B cell (primary cell): ENCODE measurements at regions not wholly inside any gene's neighbourhood (a gene's known extent, or its start where the extent isn't known, plus 50 kb on each side); places are given as distances from the start of the nearest gene placed in this dataset.

ENCODE experiments used
- ATAC-seq: fragments of 200-7000 bp; cut with Tn5 transposase; one replicate; pipeline ENCODE4 v1.10.0; 2021; ENCODE audit warnings: low read depth, mild to moderate bottlenecking, moderate number of reproducible peaks, moderate library complexity
- CTCF ChIA-PET: fragments of 350-600 bp; sonication (Branson Sonifier 250); formaldehyde crosslinking; loops from one replicate; lab custom pipeline; 2021; ENCODE audit warnings: antibody characterized with exemption, inconsistent platforms; lab: Charles Lee
- POLR2A ChIA-PET: fragments of 350-600 bp; sonication (Branson Sonifier 250); formaldehyde crosslinking; loops from one replicate; lab custom pipeline; 2021; ENCODE audit warnings: antibody characterized with exemption; lab: Charles Lee
- DNase-seq: peaks from one replicate; pipeline ENCODE4 v3.0.0; 2013
- H2AFZ ChIP-seq: 2 replicates; pipeline ENCODE4 v1.6.1; 2012; ENCODE audit warnings: mild to moderate bottlenecking, low read depth, low read length; ENCODE audit not compliant: insufficient read depth, poor library complexity, severe bottlenecking
- H3K27ac ChIP-seq, 2 donors: 1 replicate in 1 of 2; 2 replicates in 1 of 2; pipeline ENCODE4 v1.5.1; 2012 to 2013; ENCODE audit warnings: low read length in 2 of 2, mild to moderate bottlenecking in 2 of 2, moderate library complexity in 1 of 2
- H3K27me3 ChIP-seq, 4 experiments: fragments of 200-600 bp in 1 of 4; sonication (generic) in 1 of 4; replicated peaks in 1 of 4; 1 replicate in 2 of 4; 2 replicates in 2 of 4; pipeline versions ENCODE4 v1.6.1 to v1.7.0; 2013 to 2016; ENCODE audit warnings: low read length in 3 of 4, mild to moderate bottlenecking in 2 of 4, mixed read lengths in 1 of 4, moderate library complexity in 1 of 4; ENCODE audit not compliant: insufficient read depth in 4 of 4, control insufficient read depth in 3 of 4; ENCODE audit errors: control extremely low read depth in 1 of 4
- H3K36me3 ChIP-seq, 2 experiments: replicated peaks in 1 of 2; 1 replicate in 1 of 2; 2 replicates in 1 of 2; pipeline versions ENCODE4 v1.6.1 to v1.7.1; 2013; ENCODE audit warnings: low read length in 1 of 2; ENCODE audit not compliant: insufficient read depth in 2 of 2, control insufficient read depth in 1 of 2; ENCODE audit errors: control extremely low read depth in 1 of 2, extremely low read depth in 1 of 2
- H3K4me1 ChIP-seq, 2 donors: fragments of 200-600 bp in 1 of 2; sonication (generic) in 1 of 2; 1 replicate in 1 of 2; 2 replicates in 1 of 2; pipeline versions ENCODE4 v1.5.1 to v1.6.1; 2013 to 2017; ENCODE audit warnings: low read length in 2 of 2; ENCODE audit not compliant: control insufficient read depth in 2 of 2, insufficient read depth in 2 of 2
- H3K4me2 ChIP-seq: replicated peaks from 2 replicates; pipeline ENCODE3; 2012; ENCODE audit warnings: mild to moderate bottlenecking, low read depth, low read length; ENCODE audit not compliant: poor library complexity, severe bottlenecking
- H3K4me3 ChIP-seq, 5 experiments: fragments of 200-600 bp in 1 of 5; sonication (generic) in 1 of 5; 1 replicate in 3 of 5; 2 replicates in 2 of 5; pipeline versions ENCODE4 v1.5.1 to v1.7.0; 2011 to 2016; ENCODE audit warnings: low read length in 4 of 5, mild to moderate bottlenecking in 4 of 5, low read depth in 2 of 5, control low read depth in 1 of 5, moderate library complexity in 1 of 5; ENCODE audit not compliant: insufficient read depth in 1 of 5; ENCODE audit errors: control extremely low read depth in 1 of 5, extremely low read depth in 1 of 5
- H3K79me2 ChIP-seq: fragments of 200-600 bp; sonication (generic); one replicate; pipeline ENCODE4 v1.6.0; 2016; ENCODE audit warnings: low read length; ENCODE audit not compliant: control insufficient read depth, insufficient read depth
- H3K9ac ChIP-seq: fragments of 200-600 bp; sonication (generic); 2 replicates; pipeline ENCODE4 v1.6.1; 2017; ENCODE audit warnings: mild to moderate bottlenecking, low read length, moderate library complexity
- H3K9me3 ChIP-seq, 3 donors: one replicate each; pipeline versions ENCODE4 v1.6.1 to v1.7.1; 2013; ENCODE audit warnings: low read length in 2 of 3; ENCODE audit not compliant: control insufficient read depth in 2 of 3, insufficient read depth in 1 of 3; ENCODE audit errors: control extremely low read depth in 1 of 3
- H4K20me1 ChIP-seq: 2 replicates; pipeline ENCODE4 v1.6.0; 2012; ENCODE audit warnings: mild to moderate bottlenecking, low read length; ENCODE audit not compliant: insufficient read depth, control insufficient read depth, poor library complexity, severe bottlenecking
- H3K27ac Mint-ChIP-seq: one replicate; pipeline ENCODE4 v1.8.0; 2021; ENCODE audit warnings: mixed read lengths
- H3K27me3 Mint-ChIP-seq: one replicate; pipeline ENCODE4 v1.8.0; 2021; ENCODE audit warnings: mixed read lengths
- H3K4me1 Mint-ChIP-seq: one replicate; pipeline ENCODE4 v1.8.0; 2021; ENCODE audit warnings: mixed read lengths
- H3K4me3 Mint-ChIP-seq: one replicate; pipeline ENCODE4 v1.8.0; 2021; ENCODE audit warnings: mixed read lengths
- H3K9me3 Mint-ChIP-seq: one replicate; pipeline ENCODE4 v1.8.0; 2022; ENCODE audit warnings: mixed read lengths; ENCODE audit not compliant: insufficient read depth
- EZH2 ChIP-seq: IDR thresholded peaks from 2 replicates; pipeline ENCODE4 v1.6.1; 2012; ENCODE audit warnings: borderline replicate concordance, low read depth, mild to moderate bottlenecking, moderate library complexity, low read length; ENCODE audit not compliant: insufficient read depth, poor library complexity, severe bottlenecking
- WGBS: methylation state at CpG from one replicate; pipeline ENCODE4 v1.1.5; 2013; ENCODE audit warnings: missing lambda C conversion rate; ENCODE audit not compliant: insufficient coverage; 5-methylcytosine and 5-hydroxymethylcytosine counted together
- intact Hi-C: fragments of 100-400 bp; cut with micrococcal nuclease; formaldehyde crosslinking; loops from one replicate; pipeline ENCODE4 v1.10.0; 2022
- TF ChIP-seq, protein P1 (sequence below): fragments of 200-600 bp; IDR thresholded peaks from one replicate; pipeline ENCODE4 v1.8.0; 2022; ENCODE audit warnings: antibody characterized with exemption, mild to moderate bottlenecking

DNA sequence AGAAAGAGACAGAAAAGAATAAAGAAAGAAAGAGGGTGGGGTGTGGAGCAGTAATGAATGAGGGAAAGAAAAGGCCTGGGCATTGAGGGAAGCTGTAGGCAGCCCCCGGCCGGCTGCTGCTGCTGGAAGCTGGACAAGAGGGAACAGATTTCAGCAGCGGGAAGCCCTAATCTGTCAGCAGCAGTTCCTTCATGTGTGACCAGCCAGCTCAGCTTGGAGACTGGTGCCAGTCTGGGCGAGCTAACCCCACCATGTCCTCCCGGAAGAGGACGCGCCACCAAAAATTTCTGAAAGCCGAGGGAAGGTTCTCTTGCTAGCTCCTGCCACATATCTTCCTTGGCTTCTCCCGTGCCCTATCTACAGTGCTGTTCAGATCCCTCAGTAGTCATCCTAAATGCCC lies 236.8 kb downstream of the GRIN2B start:
- TF ChIP-seq, protein P1, sequence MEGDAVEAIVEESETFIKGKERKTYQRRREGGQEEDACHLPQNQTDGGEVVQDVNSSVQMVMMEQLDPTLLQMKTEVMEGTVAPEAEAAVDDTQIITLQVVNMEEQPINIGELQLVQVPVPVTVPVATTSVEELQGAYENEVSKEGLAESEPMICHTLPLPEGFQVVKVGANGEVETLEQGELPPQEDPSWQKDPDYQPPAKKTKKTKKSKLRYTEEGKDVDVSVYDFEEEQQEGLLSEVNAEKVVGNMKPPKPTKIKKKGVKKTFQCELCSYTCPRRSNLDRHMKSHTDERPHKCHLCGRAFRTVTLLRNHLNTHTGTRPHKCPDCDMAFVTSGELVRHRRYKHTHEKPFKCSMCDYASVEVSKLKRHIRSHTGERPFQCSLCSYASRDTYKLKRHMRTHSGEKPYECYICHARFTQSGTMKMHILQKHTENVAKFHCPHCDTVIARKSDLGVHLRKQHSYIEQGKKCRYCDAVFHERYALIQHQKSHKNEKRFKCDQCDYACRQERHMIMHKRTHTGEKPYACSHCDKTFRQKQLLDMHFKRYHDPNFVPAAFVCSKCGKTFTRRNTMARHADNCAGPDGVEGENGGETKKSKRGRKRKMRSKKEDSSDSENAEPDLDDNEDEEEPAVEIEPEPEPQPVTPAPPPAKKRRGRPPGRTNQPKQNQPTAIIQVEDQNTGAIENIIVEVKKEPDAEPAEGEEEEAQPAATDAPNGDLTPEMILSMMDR = no peak
- TF ChIP-seq EZH2 = no peak
- H3K27me3 Mint-ChIP-seq = peaks cover 35% of the 10 kb centered on the region
- H3K4me1 Mint-ChIP-seq = peaks cover 3% of the 10 kb centered on the region
- DNase-seq (no peak), ATAC-seq (no peak)
- 85% methylated on average over 9 of the region's 9 CpGs for WGBS
- H3K9me3 Mint-ChIP-seq = no peaks in the 10 kb centered on the region
- Histone ChIP-seq H2AFZ (no peak overlapping the region), H3K4me2 (no peak overlapping the region), H3K79me2 (no peaks in the 10 kb centered on the region), H3K4me3 (no peak overlapping the region), H3K27ac (no peak overlapping the region), H3K9me3 (no peaks in the 10 kb centered on the region), H3K36me3 (no peaks in the 10 kb centered on the region), H3K27me3 (peaks cover 0 to 7% (median 3%) of the 10 kb centered on the region in 4 experiments), H3K9ac (no peak overlapping the region), H3K4me1 (peaks cover 0 to 4% of the 10 kb centered on the region in 2 donors), H4K20me1 (no peaks in the 10 kb centered on the region)
- ChIA-PET POLR2A (no interaction called here), CTCF (no interaction called here)
- H3K4me3 Mint-ChIP-seq = no peak overlapping the region
- H3K27ac Mint-ChIP-seq = no peak overlapping the region
- intact Hi-C loops = no loop called here

DNA sequence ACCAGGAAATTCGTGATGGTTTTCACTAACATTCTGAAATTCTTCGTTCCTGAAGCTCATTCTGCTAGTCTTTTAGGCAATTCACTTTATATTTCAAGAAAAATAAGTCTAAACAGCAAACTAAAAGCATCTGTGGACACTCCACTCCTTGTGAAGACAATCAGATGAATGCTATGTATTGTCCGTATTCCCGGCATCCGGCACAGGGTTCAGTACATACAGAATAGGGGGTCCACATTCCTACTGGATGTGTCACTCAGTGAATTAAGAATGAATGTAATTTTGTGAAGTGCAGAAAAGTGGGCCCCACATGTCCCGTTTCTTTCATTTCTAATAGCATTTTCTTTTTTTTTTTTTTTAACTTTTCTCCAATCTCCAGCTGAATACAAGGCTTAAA lies 241.3 kb downstream of the GRIN2B start:
- POLR2A ChIA-PET = no interaction called here
- no peak overlapping the region for H3K27ac ChIP-seq
- no peak overlapping the region for H3K9ac ChIP-seq
- CTCF ChIA-PET = interaction anchor here (0.6 kb wide), 1 partner anchor 53 kb away, joined by 4 read pairs; no protein-coding TSS in a partner anchor
- intact Hi-C loops = no loop called here
- H3K4me1 Mint-ChIP-seq = peaks cover 6% of the 10 kb centered on the region
- no peak for TF ChIP-seq EZH2
- TF ChIP-seq, protein P1 = no peak
- H3K27ac Mint-ChIP-seq = no peak overlapping the region
- H3K36me3 ChIP-seq = no peaks in the 10 kb centered on the region
- peaks cover 0 to 4% (median 0%) of the 10 kb centered on the region in 4 experiments for H3K27me3 ChIP-seq
- no peak overlapping the region for H3K4me3 ChIP-seq
- no peak overlapping the region for H2AFZ ChIP-seq
- H3K9me3 ChIP-seq = no peaks in the 10 kb centered on the region
- no peaks in the 10 kb centered on the region for H3K9me3 Mint-ChIP-seq
- ATAC-seq (no peak), DNase-seq (no peak)
- no peak overlapping the region for H3K4me2 ChIP-seq
- no peak overlapping the region for H3K4me3 Mint-ChIP-seq
- 25% methylated on average over 1 of the region's 6 CpGs for WGBS
- no peaks in the 10 kb centered on the region for H3K79me2 ChIP-seq
- H3K4me1 ChIP-seq = peaks cover 0 to 5% of the 10 kb centered on the region in 2 donors
- H3K27me3 Mint-ChIP-seq = peaks cover 21% of the 10 kb centered on the region
- no peaks in the 10 kb centered on the region for H4K20me1 ChIP-seq
